ENCODE measurements at regions not wholly inside any gene's neighbourhood (a gene's known extent, or its start where the extent isn't known, plus 50 kb on each side); places are given as distances from the start of the nearest gene placed in this dataset.

DNA sequence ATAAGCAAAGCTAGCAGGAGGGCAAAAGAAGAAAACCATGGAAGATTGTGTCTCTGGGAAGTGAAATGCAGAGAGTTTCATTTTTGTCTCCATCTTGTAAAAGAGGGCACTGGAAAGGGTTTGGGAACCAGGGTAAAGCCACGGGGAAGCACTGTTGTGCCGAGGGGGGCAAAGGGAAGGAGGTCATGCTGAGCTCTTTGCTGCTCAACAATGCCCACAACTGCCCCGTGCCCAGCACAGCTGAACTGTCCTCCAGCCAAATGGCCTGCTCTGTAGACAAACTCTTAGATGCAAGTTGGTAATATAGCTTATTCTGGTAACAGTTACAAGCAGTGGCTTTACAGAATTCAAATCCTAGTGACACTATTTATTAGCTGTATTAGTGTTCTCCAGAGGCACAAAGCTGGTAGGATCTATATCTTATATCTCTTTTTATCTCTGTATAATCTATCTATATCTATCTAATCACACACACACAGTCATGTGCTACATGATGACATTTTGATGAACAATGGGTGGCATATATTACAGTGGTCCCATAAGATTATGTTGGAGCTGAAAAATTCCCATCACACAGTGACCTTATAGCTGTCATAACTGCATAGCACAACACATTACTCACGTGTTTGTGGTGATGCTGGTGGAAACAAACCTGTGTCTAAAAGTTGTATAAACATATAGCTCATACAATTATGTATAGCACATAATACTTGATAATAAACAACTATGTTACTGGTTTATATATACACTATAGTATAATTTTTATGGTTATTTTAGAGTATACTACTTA lies 203.4 kb upstream of the DDHD1 start:
- TF ChIP-seq EZH2 (IDR thresholded peaks at IDR 0.05; ENCODE audit: low read length), result no peak
- TF ChIP-seq, protein P1, sequence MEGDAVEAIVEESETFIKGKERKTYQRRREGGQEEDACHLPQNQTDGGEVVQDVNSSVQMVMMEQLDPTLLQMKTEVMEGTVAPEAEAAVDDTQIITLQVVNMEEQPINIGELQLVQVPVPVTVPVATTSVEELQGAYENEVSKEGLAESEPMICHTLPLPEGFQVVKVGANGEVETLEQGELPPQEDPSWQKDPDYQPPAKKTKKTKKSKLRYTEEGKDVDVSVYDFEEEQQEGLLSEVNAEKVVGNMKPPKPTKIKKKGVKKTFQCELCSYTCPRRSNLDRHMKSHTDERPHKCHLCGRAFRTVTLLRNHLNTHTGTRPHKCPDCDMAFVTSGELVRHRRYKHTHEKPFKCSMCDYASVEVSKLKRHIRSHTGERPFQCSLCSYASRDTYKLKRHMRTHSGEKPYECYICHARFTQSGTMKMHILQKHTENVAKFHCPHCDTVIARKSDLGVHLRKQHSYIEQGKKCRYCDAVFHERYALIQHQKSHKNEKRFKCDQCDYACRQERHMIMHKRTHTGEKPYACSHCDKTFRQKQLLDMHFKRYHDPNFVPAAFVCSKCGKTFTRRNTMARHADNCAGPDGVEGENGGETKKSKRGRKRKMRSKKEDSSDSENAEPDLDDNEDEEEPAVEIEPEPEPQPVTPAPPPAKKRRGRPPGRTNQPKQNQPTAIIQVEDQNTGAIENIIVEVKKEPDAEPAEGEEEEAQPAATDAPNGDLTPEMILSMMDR (optimal IDR thresholded peaks at IDR 0.05 in 1 of 3, IDR thresholded peaks at IDR 0.05 in 1 of 3, conservative IDR thresholded peaks at IDR 0.05 in 1 of 3; ENCODE audit: extremely low read depth in 1 of 3, insufficient read depth in 2 of 3, low read length in 3 of 3), result no peak

All from keratinocyte (primary cell).